ENCODE measurements at regions not wholly inside any gene's neighbourhood (a gene's known extent, or its start where the extent isn't known, plus 50 kb on each side); places are given as distances from the start of the nearest gene placed in this dataset.

DNA sequence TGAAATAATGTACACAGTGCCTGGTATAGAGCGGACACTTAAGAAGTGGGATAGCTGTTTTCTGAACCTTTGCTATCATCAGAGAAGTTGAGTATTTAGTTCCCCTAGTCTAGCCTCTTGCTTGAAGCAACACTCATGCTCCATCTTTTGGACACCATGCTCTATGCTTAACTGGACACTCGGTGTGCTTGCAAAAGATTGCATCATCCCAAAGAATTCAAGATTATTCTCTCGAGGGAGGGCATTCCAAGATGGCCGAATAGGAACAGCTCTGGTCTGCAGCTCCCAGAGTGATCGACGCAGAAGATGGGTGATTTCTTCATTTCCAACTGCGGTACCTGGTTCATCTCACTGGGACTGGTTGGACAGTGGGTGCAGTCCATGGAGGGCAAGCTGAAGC, 143.9 kb upstream of the FSHR start:
- Histone ChIP-seq H3K4me2 (replicated peaks; ENCODE audit: low read depth, low read length, poor library complexity, severe bottlenecking) (no peak overlapping the region), H3K9ac (ENCODE audit: low read length) (no peak overlapping the region), H2AFZ (ENCODE audit: insufficient read depth, low read depth, low read length, poor library complexity, severe bottlenecking) (no peak overlapping the region), H3K27ac (ENCODE audit: low read length in 2 of 2) (no peak overlapping the region), H3K9me3 (ENCODE audit: control extremely low read depth in 1 of 3, control insufficient read depth in 2 of 3, insufficient read depth in 1 of 3, low read length in 2 of 3) (peaks cover 0 to 3% (median 0%) of the 10 kb centered on the region in 3 donors), H3K36me3 (replicated peaks in 1 of 2; ENCODE audit: control extremely low read depth in 1 of 2, control insufficient read depth in 1 of 2, extremely low read depth in 1 of 2, insufficient read depth in 2 of 2, low read length in 1 of 2) (no peaks in the 10 kb centered on the region), H4K20me1 (ENCODE audit: control insufficient read depth, insufficient read depth, low read length, poor library complexity, severe bottlenecking) (no peaks in the 10 kb centered on the region), H3K4me3 (ENCODE audit: control extremely low read depth in 1 of 5, extremely low read depth in 1 of 5, insufficient read depth in 1 of 5, low read depth in 2 of 5, low read length in 4 of 5) (no peak overlapping the region), H3K4me1 (ENCODE audit: control insufficient read depth in 2 of 2, insufficient read depth in 2 of 2, low read length in 2 of 2) (no peaks in the 10 kb centered on the region), H3K79me2 (ENCODE audit: control insufficient read depth, insufficient read depth, low read length) (no peaks in the 10 kb centered on the region), H3K27me3 (replicated peaks in 1 of 4; ENCODE audit: control extremely low read depth in 1 of 4, control insufficient read depth in 3 of 4, insufficient read depth in 4 of 4, low read length in 3 of 4) (no peaks in the 10 kb centered on the region)
- Mint-ChIP-seq H3K27me3 (no peaks in the 10 kb centered on the region), H3K4me1 (no peaks in the 10 kb centered on the region), H3K27ac (no peak overlapping the region), H3K9me3 (ENCODE audit: insufficient read depth) (peaks cover 4% of the 10 kb centered on the region), H3K4me3 (no peak overlapping the region)
- TF ChIP-seq EZH2 (IDR thresholded peaks at IDR 0.05; ENCODE audit: borderline replicate concordance, insufficient read depth, low read depth, low read length, poor library complexity, severe bottlenecking) (no peak), CTCF (IDR thresholded peaks at IDR 0.05) (no peak)
- POLR2A ChIA-PET = no interaction called here
- ATAC-seq (ENCODE audit: low read depth) (no peak), DNase-seq (no peak)
- 89% methylated on average over 6 of the region's 7 CpGs for WGBS (ENCODE audit: insufficient coverage)
- intact Hi-C loops (cut with micrococcal nuclease) = no loop called here
- CTCF ChIA-PET = no interaction called here

GRCh38 chr2:49296107-49296867, 142.0 kb upstream of the FSHR start:
- no peak overlapping the region for H3K9ac ChIP-seq (ENCODE audit: low read length)
- intact Hi-C loops (cut with micrococcal nuclease) = no loop called here
- Mint-ChIP-seq H3K4me3 (no peak overlapping the region), H3K27ac (no peak overlapping the region), H3K27me3 (no peaks in the 10 kb centered on the region), H3K4me1 (no peaks in the 10 kb centered on the region), H3K9me3 (ENCODE audit: insufficient read depth) (peaks cover 3% of the 10 kb centered on the region)
- H4K20me1 ChIP-seq (ENCODE audit: control insufficient read depth, insufficient read depth, low read length, poor library complexity, severe bottlenecking) = no peaks in the 10 kb centered on the region
- WGBS (ENCODE audit: insufficient coverage) = 84% methylated on average over 4 of the region's 6 CpGs
- TF ChIP-seq EZH2 (IDR thresholded peaks at IDR 0.05; ENCODE audit: borderline replicate concordance, insufficient read depth, low read depth, low read length, poor library complexity, severe bottlenecking) (no peak), CTCF (IDR thresholded peaks at IDR 0.05) (no peak)
- no peaks in the 10 kb centered on the region for H3K27me3 ChIP-seq (replicated peaks in 1 of 4; ENCODE audit: control extremely low read depth in 1 of 4, control insufficient read depth in 3 of 4, insufficient read depth in 4 of 4, low read length in 3 of 4)
- H3K4me3 ChIP-seq (ENCODE audit: control extremely low read depth in 1 of 5, extremely low read depth in 1 of 5, insufficient read depth in 1 of 5, low read depth in 2 of 5, low read length in 4 of 5) = no peak overlapping the region
- H3K27ac ChIP-seq (ENCODE audit: low read length in 2 of 2) = no peak overlapping the region
- H3K4me1 ChIP-seq (ENCODE audit: control insufficient read depth in 2 of 2, insufficient read depth in 2 of 2, low read length in 2 of 2) = no peaks in the 10 kb centered on the region
- H3K36me3 ChIP-seq (replicated peaks in 1 of 2; ENCODE audit: control extremely low read depth in 1 of 2, control insufficient read depth in 1 of 2, extremely low read depth in 1 of 2, insufficient read depth in 2 of 2, low read length in 1 of 2) = no peaks in the 10 kb centered on the region
- H3K79me2 ChIP-seq (ENCODE audit: control insufficient read depth, insufficient read depth, low read length) = no peaks in the 10 kb centered on the region
- no peak for DNase-seq
- POLR2A ChIA-PET = no interaction called here
- no peak overlapping the region for H2AFZ ChIP-seq (ENCODE audit: insufficient read depth, low read depth, low read length, poor library complexity, severe bottlenecking)
- H3K9me3 ChIP-seq (ENCODE audit: control extremely low read depth in 1 of 3, control insufficient read depth in 2 of 3, insufficient read depth in 1 of 3, low read length in 2 of 3) = peaks cover 0 to 3% (median 0%) of the 10 kb centered on the region in 3 donors
- CTCF ChIA-PET = no interaction called here
- no peak for ATAC-seq (ENCODE audit: low read depth)
- H3K4me2 ChIP-seq (replicated peaks; ENCODE audit: low read depth, low read length, poor library complexity, severe bottlenecking) = no peak overlapping the region

Data from B cell (primary cell).